ENCODE measurements at regions not wholly inside any gene's neighbourhood (a gene's known extent, or its start where the extent isn't known, plus 50 kb on each side); places are given as distances from the start of the nearest gene placed in this dataset.

GRCh38 chr4:78666830-78667258, 109.3 kb upstream of the BMP2K start:
- peaks cover 4% of the 10 kb centered on the region for H3K27me3 Mint-ChIP-seq (ENCODE audit: low read depth)
- peaks cover 9% of the 10 kb centered on the region for H3K4me1 Mint-ChIP-seq
- no peaks in the 10 kb centered on the region for H3K36me3 Mint-ChIP-seq (ENCODE audit: low read depth)
- H3K4me3 Mint-ChIP-seq, result no peak overlapping the region
- no peaks in the 10 kb centered on the region for H3K9me3 Mint-ChIP-seq
- no peak for TF ChIP-seq CTCF (IDR thresholded peaks at IDR 0.05; ENCODE audit: unreplicated experiment in 3 of 3)
- H3K27ac Mint-ChIP-seq, result peak overlapping the region; percentile 1 to 13 (median 10)

GRCh38 chr4:78667325-78667724, 108.8 kb upstream of the BMP2K start:
- H3K9me3 Mint-ChIP-seq, result no peaks in the 10 kb centered on the region
- peaks cover 4% of the 10 kb centered on the region for H3K27me3 Mint-ChIP-seq (ENCODE audit: low read depth)
- H3K36me3 Mint-ChIP-seq (ENCODE audit: low read depth), result no peaks in the 10 kb centered on the region
- peak overlapping the region in 1 of 3 experiments; percentile 13 for H3K27ac Mint-ChIP-seq
- no peak overlapping the region for H3K4me3 Mint-ChIP-seq
- H3K4me1 Mint-ChIP-seq, result peaks cover 5% of the 10 kb centered on the region
- no peak for TF ChIP-seq CTCF (IDR thresholded peaks at IDR 0.05; ENCODE audit: unreplicated experiment in 3 of 3)

- H3K27ac Mint-ChIP-seq, result peak overlapping the region; percentile 13 to 52 (median 32)
- no peaks in the 10 kb centered on the region for H3K9me3 Mint-ChIP-seq
- no peak for TF ChIP-seq CTCF (IDR thresholded peaks at IDR 0.05; ENCODE audit: unreplicated experiment in 3 of 3)
- no peak overlapping the region for H3K4me3 Mint-ChIP-seq
- no peaks in the 10 kb centered on the region for H3K36me3 Mint-ChIP-seq (ENCODE audit: low read depth)
- peaks cover 4% of the 10 kb centered on the region for H3K27me3 Mint-ChIP-seq (ENCODE audit: low read depth)
- peaks cover 4% of the 10 kb centered on the region for H3K4me1 Mint-ChIP-seq
Measured at GRCh38 chr4:78667764-78668163, 108.4 kb upstream of the BMP2K start.

- H3K9me3 Mint-ChIP-seq, result no peaks in the 10 kb centered on the region
- peak in 1 of 3 experiments; percentile 11 for TF ChIP-seq CTCF (IDR thresholded peaks at IDR 0.05; ENCODE audit: unreplicated experiment in 3 of 3)
- H3K27ac Mint-ChIP-seq, result no peak overlapping the region
- H3K4me1 Mint-ChIP-seq, result no peaks in the 10 kb centered on the region
- peaks cover 7% of the 10 kb centered on the region for H3K27me3 Mint-ChIP-seq (ENCODE audit: low read depth)
- H3K36me3 Mint-ChIP-seq (ENCODE audit: low read depth), result no peaks in the 10 kb centered on the region
- no peak overlapping the region for H3K4me3 Mint-ChIP-seq
Measured at GRCh38 chr4:78669453-78669852, 106.7 kb upstream of the BMP2K start.

GRCh38 chr4:78671903-78672815, 104.0 kb upstream of the BMP2K start:
- no peak for TF ChIP-seq CTCF (IDR thresholded peaks at IDR 0.05; ENCODE audit: unreplicated experiment in 3 of 3)

GRCh38 chr4:78673337-78673736, 102.8 kb upstream of the BMP2K start:
- Mint-ChIP-seq H3K4me1 (no peaks in the 10 kb centered on the region), H3K9me3 (peaks cover 3% of the 10 kb centered on the region), H3K36me3 (ENCODE audit: low read depth) (no peaks in the 10 kb centered on the region), H3K27me3 (ENCODE audit: low read depth) (peaks cover 7% of the 10 kb centered on the region), H3K27ac (no peak overlapping the region), H3K4me3 (no peak overlapping the region)
- TF ChIP-seq CTCF (IDR thresholded peaks at IDR 0.05; ENCODE audit: unreplicated experiment in 3 of 3), result no peak

More at GRCh38 chr4:78671903-78672815, 104.0 kb upstream of the BMP2K start:
- Mint-ChIP-seq H3K9me3 (peaks cover 3% of the 10 kb centered on the region), H3K36me3 (ENCODE audit: low read depth) (no peaks in the 10 kb centered on the region), H3K4me3 (no peak overlapping the region), H3K27ac (no peak overlapping the region), H3K4me1 (no peaks in the 10 kb centered on the region), H3K27me3 (ENCODE audit: low read depth) (peaks cover 7% of the 10 kb centered on the region)
